GM18520 (cell line): ENCODE measurements at regions not wholly inside any gene's neighbourhood (a gene's known extent, or its start where the extent isn't known, plus 50 kb on each side); places are given as distances from the start of the nearest gene placed in this dataset.

Source experiments
- ATAC-seq: cut with Tn5 transposase; IDR thresholded peaks from one replicate; pipeline ENCODE4 v1.9.1; 2021; ENCODE audit not compliant: unreplicated experiment

- no peak for ATAC-seq
These were observed 122.2 kb downstream of the SIK1 start for GRCh38 chr21:43304621-43305335.

DNA sequence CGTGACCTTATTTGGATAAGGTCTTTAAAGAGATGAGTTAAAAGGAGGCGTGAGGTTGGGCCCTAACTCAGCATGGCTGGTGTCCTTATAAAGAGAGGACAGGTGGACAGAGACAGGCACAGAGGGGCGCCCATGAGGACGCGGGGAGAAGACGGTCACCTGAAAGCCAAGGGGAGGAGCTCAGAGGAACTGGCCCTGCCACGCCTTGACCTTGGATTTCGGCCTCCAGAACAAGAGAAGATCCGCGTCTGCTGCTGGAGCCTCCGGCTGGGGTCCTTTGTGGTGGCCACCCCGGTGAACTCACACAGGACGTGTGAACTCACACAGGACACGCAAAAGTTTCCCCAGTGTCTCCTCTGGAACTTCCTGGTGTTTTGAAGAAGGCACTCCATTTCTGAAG, 122.7 kb downstream of the SIK1 start:
- ATAC-seq, result no peak

DNA sequence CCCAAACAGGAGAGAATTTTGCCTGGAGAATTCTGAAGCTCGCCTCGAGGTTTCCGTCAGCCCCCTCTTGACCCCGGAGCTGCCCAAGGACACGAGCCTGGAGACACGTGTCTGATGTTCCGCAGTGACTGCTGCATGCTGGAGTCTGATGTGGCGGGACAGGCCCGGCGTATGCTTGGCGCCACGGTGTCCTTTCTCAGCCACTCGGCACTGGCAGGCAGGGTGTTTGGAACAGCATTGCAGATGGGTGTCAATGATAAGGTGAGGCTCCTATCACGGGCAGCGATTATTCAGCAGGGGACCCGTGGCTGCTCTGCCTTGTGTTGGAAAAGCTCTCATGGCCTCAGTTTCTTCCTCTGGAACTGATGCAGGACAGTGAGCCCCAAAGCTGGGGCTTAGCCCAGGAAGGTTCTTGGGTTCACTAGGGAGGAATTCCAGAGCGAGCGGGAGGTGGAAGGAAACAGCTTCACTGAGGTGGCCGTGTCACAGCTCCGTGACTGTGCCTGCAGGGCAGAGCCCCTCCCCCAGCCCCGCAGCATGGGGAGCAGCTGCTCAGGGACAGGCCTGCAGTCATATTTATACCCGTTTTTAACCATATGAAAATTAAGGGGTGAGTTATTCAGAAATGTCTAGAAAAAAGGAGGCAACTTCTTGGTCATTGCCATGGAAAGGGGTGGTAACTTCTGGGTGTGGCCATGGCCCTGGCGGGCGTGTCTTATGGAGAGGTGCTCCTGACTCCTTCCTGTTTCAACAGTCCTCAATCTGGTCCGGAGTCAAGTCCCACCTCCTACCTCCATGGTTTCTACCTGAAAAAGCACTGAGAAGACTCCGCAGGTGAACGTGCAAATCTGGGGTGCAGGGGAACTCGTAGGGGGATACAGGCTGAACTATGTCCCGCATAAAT, 123.4 kb downstream of the SIK1 start:
- no peak for ATAC-seq

DNA sequence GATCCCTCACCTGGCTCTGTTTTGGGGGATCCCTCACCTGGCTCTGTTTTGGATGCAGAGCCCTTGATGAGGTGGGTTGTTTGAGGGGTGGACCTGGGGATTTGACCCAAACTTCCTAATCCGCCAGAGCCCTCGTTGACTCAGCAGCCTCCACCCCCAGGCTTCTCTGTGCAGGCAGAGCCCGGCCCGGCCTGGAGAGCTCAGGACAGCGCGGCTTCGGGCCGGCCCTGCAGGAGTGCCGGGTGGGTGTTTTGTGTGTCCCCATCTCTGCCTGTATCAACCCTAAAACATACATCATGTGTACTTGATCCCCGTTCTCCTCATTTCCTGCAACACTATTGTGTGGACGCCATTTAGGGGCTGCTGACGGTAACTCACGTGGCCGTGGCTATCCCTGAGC, 124.2 kb downstream of the SIK1 start:
- no peak for ATAC-seq

DNA sequence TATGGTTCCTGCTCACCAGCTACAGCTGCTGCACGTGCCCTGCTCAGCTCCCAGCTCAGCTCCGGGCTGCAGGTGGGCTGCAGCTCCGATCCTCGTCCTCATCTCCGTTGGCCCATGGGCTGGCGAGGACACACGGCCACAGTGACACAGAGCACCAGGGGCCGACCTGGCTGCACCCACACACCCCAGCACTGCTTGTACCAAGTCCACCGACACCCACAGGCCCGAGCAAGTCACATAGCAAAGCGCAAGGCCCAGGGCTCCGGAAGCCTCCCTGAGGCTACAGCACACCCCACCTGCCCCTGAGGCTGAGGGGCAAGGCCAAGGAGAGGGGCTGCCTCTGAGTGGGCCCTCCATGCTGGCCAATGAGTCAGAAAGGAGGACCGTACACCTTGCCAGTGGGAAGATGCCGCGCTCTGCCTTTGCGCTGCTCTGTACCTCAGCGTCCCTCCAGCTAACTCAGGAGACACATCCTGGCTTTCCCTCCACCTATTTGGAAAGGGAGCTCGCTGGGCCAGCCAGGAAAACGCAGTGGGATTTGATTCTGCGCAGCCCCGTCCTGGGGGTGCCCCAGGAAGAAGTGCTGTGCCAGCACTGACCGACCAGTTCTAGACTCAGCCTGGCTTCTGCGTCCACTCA, 124.8 kb downstream of the SIK1 start:
- no peak for ATAC-seq

- ATAC-seq, result no peak
These were observed 125.4 kb downstream of the SIK1 start for GRCh38 chr21:43301409-43302061.

GRCh38 chr21:43300496-43301408, 126.2 kb downstream of the SIK1 start:
- no peak for ATAC-seq

- ATAC-seq, result no peak
These were observed 127.3 kb downstream of the SIK1 start for GRCh38 chr21:43299441-43300277.

DNA sequence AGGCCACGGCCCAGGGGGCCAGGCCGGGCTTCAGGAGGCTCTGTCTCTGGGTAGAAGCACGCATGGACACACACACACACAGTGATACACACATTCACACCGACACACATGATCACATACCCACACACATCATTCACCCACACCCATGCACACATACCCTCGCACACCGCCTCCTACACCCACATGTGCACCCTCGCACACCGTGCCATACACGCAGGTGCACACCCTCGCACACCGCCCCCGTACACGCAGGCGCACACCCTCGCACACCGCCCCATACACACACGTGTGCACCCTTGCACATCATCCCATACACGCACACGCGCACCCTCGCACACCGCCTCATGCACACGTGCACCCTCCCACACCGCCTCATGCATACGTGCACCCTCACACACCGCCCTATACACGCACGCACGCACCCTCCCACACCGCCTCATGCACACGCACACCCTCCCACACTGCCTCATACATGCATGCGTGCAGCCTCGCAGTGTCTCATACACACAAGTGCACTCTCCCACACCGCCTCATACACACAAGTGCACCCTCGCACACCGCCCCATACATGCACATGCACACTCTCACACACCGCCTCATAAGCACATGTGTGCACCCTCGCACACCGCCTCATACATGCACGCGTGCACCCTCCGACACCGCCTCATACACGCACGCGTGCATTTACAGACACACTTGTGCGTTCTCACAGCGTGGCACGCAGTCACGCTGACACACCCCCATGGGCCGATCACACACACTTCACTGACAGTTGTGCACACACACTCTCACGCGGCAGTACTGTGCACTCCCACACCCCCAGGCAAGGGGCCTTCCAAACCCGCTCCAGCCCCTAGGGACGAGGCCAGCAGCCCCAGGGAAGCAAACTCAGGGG, 128.1 kb downstream of the SIK1 start:
- no peak for ATAC-seq

GRCh38 chr21:43297989-43298388, 128.9 kb downstream of the SIK1 start:
- no peak for ATAC-seq

GRCh38 chr21:43297391-43297981, 128.7 kb downstream of the CRYAA start:
- no peak for ATAC-seq

GRCh38 chr21:43295066-43295958, 126.5 kb downstream of the CRYAA start:
- no peak for ATAC-seq

DNA sequence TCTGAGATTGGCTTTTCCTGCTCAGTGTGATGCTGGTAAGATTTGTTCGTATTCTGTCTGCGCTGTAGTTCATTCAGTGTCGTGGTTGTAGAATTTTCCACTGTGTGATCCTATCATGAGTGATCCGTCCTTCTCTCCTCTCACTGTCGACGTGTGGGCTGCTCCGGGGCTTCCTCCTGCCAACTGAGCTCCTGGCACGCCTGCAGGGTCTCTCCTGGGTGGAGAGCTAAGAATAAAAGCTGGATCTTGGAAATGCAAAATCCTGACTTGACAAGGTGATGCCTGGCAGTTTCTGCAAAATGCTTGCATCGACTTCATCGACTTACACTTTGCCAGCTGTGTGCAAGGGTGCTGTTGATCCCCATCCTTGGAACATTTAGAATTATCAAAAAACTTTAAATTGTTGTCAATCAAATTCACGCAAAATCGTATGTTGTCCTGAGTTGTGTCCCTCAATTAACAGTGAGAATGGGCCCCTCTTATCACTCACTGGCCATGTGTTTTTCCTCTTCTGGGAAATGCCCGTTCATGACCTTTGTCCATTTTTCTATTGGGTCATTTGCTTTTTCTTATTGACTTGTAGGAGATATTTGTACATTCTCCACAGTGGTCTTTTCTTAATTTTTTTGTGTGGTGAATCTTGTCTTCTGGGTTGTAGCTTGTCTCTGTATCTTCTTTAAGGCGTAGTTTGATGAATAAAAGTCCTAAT, 125.5 kb downstream of the CRYAA start:
- no peak for ATAC-seq

GRCh38 chr21:43292866-43293142, 124.0 kb downstream of the CRYAA start:
- no peak for ATAC-seq

GRCh38 chr21:43292041-43292865, 123.4 kb downstream of the CRYAA start:
- no peak for ATAC-seq
